ENCODE measurements at regions not wholly inside any gene's neighbourhood (a gene's known extent, or its start where the extent isn't known, plus 50 kb on each side); places are given as distances from the start of the nearest gene placed in this dataset.
"Not testable (repeated sequence)": the region's sequence is repeated elsewhere in the genome, so short reads cannot be mapped to it uniquely, and the experiment has no call there.

GRCh38 chr1:244326757-244327156, 125.0 kb downstream of the ADSS2 start:
- peak; percentile 90 for DNase-seq

GRCh38 chr1:244327533-244327932, 124.2 kb downstream of the ADSS2 start:
- no peak for DNase-seq

DNA sequence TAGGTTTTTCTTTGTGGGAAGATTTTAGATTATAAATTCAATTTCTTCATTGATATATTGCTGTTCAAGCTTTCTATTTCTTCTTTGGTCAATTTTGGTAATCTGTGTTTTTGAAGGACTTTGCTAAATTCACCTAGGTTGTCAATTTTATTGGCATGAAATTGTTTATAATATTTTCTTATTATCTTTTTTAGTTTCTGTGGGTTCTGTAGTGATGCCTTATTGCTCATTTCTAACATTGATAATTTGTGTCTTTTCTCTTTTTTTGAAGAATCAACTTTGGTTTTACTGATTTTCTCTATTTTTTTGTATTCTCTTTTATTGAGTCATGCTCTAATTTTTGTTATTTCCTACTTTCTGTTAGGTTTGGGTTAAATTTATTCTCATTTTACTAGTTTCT, 123.2 kb downstream of the ADSS2 start:
- DNase-seq = no peak

- no peak for DNase-seq
Measured at GRCh38 chr1:244329591-244330317, 122.0 kb downstream of the ADSS2 start.

- DNase-seq = no peak
Measured at GRCh38 chr1:244330318-244330625, 121.4 kb downstream of the ADSS2 start.

- not testable (repeated sequence) for DNase-seq
Measured at GRCh38 chr1:244332761-244333160, 118.9 kb downstream of the ADSS2 start.

DNA sequence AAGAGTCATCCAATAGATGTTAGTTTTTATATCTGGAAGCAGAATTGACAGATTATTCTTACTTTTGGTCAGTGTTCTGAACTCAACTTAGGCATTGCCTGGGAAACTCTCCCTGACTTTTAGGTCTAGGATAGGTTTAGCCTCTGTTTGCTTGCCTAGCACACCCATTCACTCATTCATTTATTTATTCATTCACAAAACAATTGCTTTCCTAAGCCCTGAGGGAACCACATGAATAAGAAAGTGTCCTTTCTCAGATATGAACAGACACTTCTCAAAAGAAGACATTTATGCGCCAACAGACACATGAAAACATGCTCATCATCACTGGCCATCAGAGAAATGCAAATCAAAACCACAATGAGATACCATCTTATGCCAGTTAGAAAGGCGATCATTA, 117.4 kb downstream of the ADSS2 start:
- not testable (repeated sequence) for DNase-seq

DNA sequence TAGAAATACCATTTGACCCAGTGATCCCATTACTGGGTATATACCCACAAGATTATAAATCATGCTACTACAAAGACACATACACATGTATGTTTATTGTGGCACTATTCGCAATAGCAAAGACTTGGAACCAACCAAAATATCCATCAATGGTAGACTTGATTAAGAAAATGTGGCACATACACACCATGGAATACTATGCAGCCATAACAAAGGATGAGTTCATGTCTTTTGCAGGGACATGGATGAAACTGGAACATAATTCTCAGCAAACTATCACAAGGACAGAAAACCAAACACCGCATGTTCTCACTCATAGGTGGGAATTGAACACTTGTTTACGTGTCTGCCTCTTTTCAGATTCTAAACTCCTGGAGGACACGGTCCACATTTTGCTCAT, 116.9 kb downstream of the ADSS2 start:
- DNase-seq = not testable (repeated sequence)

GRCh38 chr1:244335456-244335855, 116.3 kb downstream of the ADSS2 start:
- DNase-seq = no peak

- DNase-seq = no peak
Measured at GRCh38 chr1:244336232-244336899, 115.3 kb downstream of the ADSS2 start.

DNA sequence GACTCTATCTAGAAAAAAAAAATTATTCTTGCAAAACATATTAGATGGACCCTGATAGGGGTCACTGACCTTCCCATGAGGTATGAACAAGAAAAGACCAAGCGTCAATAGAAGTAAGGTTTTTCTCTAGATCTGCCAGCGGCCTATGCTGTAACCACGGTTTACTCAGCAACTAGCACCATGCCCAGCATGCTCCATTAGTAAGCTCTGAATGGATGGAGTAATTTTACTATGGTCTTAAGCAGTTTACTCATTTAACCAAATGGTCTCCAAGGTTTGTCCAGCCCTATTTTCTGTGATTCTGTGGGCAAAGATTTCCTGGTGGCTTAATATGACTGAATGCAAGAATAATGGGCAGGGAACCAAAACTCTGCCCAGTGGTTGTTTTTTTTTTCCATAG, 113.9 kb downstream of the ADSS2 start:
- no peak for DNase-seq

GRCh38 chr1:244339073-244339692, 112.5 kb downstream of the ADSS2 start:
- no peak for DNase-seq

DNA sequence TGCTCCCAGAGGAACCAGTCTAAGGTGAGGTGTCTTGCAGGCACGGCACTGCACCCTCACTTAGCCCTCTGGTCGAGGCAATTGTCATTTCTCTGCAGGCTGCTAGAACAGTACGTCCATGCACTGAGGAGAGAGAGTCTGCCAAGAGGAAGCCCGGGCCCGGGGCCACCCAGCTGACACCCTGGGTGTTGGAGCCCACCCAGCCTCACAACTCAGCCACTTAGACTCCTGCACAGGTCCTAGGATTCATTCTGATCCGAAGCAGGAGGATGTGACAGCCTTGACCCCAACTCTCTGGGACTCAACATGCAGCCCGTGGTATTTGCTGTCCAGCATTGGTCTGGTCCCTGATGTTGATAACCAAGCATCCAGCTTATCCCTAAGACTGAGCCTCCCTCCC, 111.9 kb downstream of the ADSS2 start:
- DNase-seq = no peak

DNA sequence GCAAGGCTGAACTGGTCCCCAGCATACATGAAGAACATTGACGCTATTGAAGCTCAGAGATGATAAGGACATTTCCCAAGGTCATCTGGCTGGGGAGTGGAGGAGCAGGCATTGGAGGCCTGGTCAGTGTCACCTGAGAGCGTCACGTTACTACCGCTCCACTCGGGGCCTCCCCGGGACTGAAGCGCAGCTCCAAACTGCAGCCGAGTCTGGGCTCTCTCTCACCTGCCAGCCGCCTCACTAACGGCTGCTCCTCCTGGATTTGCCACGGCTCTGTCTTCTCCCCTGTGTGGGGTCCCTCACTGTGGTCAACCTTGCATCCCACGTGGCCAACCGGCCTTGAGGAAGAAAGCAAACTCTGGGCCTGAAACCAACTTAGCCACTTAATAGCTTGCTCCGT, 111.3 kb downstream of the ADSS2 start:
- DNase-seq = no peak

GRCh38 chr1:244341455-244342450, 110.0 kb downstream of the ADSS2 start:
- DNase-seq = peak; percentile 92

DNA sequence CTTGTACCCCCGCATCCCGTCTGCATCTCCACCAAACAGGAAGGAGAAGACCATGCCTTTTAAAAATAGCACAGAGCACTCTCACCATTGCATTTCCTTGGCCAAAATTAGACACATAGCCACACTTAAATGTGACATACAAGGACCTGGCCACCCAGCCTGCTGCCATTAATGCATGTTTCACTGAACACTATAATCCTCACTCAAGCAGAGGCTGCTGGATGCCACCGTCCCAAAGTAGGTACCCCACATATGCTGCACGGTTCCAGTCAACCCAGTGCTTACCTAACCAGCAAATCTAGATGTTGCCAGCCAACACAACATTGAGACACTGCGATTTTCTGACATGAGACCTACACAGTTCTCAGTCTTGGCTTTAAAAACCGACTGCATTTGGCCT, 107.7 kb downstream of the ADSS2 start:
- DNase-seq = no peak

DNA sequence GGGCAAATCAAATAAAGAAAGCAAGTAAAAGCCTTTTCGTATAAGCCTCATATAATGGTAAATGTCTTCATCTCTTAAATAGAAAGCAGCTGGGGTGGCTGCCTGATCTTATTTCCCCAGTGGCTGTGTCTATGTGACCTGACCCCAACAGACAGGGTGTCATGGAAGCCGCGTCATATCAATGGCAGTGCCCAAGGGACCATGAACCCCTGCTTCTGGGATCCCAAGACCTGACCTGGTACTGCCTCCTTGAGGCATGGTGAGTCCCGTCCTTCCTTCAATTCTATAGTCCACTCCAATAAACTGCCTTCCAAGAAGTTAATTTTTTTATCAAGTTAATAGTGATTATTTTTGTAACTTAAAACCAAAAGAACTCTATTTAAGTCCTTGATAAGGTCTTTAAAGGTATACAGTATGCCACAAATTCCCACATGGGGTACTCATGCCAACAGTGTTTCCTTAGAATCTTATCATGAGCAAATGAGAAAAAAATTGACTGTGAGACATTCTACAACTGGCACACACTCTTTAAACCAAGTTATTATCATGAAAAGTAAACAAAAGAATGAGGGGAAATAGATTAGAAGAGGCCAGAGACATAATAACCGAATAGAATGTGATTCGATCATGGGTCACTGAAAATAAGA, 104.6 kb downstream of the ADSS2 start:
- DNase-seq = no peak

DNA sequence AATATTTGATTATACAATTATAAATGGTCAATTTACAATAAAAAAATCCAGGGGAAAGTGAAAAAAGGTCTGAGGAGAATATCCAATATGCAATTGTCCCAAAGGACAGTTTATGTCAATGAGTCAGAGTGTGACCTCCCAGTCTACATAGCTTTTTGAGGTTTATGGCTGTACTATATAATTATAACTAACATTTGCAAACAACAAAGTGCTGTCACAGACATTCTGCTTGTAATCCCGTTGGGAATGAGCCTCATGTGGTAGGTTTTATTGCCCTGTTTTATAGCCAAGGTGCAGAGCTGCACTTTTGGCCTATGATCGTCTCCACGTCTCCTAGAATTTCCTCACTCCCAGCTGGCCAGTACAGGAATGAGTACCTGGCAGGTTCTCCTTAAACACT, 103.8 kb downstream of the ADSS2 start:
- no peak for DNase-seq

GRCh38 chr1:244349103-244349531, 102.6 kb downstream of the ADSS2 start:
- DNase-seq = no peak

DNA sequence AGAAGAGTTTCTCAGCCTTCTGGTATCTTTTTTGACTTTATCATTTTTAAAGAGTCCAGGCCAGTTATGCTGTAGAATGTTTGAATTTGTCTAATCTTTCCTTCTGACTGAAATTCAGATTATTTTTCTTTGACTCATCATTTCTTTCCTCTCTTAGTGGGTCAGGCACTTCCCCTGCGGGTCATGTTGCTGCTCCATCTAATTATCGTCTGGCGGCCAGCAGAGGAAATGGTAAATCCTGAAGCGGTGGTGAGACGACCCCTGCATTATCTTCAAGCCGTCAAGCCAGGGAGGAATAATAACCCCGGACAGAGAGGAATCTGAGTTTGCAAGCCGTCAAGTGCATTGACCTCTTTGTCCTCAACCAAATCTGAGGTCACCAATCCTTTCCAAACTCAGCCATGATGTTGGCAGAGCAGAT, 102.1 kb downstream of the ADSS2 start:
- DNase-seq = no peak

GRCh38 chr1:244350027-244350426, 101.7 kb downstream of the ADSS2 start:
- no peak for DNase-seq

- no peak for DNase-seq
Measured at GRCh38 chr1:244352156-244352830, 99.4 kb downstream of the ADSS2 start.
